SKM-1 (cell line): ENCODE measurements at regions not wholly inside any gene's neighbourhood (a gene's known extent, or its start where the extent isn't known, plus 50 kb on each side); places are given as distances from the start of the nearest gene placed in this dataset.
"Not testable (repeated sequence)": the region's sequence is repeated elsewhere in the genome, so short reads cannot be mapped to it uniquely, and the experiment has no call there.

Source experiments
- DNase-seq: peaks from one replicate; lab custom pipeline; 2025; ENCODE audit not compliant: unreplicated experiment; lab: John Stamatoyannopoulos, UW

GRCh38 chr4:138804711-138805110 lies 210.9 kb upstream of the NOCT start:
- DNase-seq: no peak

- no peak for DNase-seq
These were observed 212.5 kb upstream of the NOCT start for GRCh38 chr4:138803051-138803450.

GRCh38 chr4:138802499-138802898 lies 213.1 kb upstream of the NOCT start:
- no peak for DNase-seq

GRCh38 chr4:138800421-138800820 lies 215.2 kb upstream of the NOCT start:
- no peak for DNase-seq

GRCh38 chr4:138798404-138798803 lies 217.2 kb upstream of the NOCT start:
- no peak for DNase-seq

- no peak for DNase-seq
These were observed 217.9 kb upstream of the NOCT start for GRCh38 chr4:138797646-138798045.

- DNase-seq: no peak
These were observed 218.8 kb upstream of the NOCT start for GRCh38 chr4:138796761-138797160.

- no peak for DNase-seq
These were observed 224.8 kb upstream of the NOCT start for GRCh38 chr4:138790706-138791340.

- DNase-seq: no peak
These were observed 225.8 kb upstream of the NOCT start for GRCh38 chr4:138789796-138790195.

GRCh38 chr4:138788857-138789256 lies 226.7 kb upstream of the NOCT start:
- DNase-seq: no peak

- no peak for DNase-seq
These were observed 227.3 kb upstream of the NOCT start for GRCh38 chr4:138788267-138788790.

- DNase-seq: not testable (repeated sequence)
These were observed 235.8 kb upstream of the NOCT start for GRCh38 chr4:138779761-138780160.

GRCh38 chr4:138775890-138776289 lies 239.7 kb upstream of the NOCT start:
- DNase-seq: peak; percentile 67

- no peak for DNase-seq
These were observed 240.1 kb upstream of the NOCT start for GRCh38 chr4:138775489-138775888.

- DNase-seq: no peak
These were observed 240.6 kb upstream of the NOCT start for GRCh38 chr4:138774940-138775339.

GRCh38 chr4:138774125-138774524 lies 241.5 kb upstream of the NOCT start:
- not testable (repeated sequence) for DNase-seq

- DNase-seq: no peak
These were observed 242.3 kb upstream of the NOCT start for GRCh38 chr4:138773321-138773720.

- no peak for DNase-seq
These were observed 243.2 kb upstream of the NOCT start for GRCh38 chr4:138772366-138772765.

GRCh38 chr4:138770818-138771217 lies 244.8 kb upstream of the NOCT start:
- DNase-seq: no peak

- no peak for DNase-seq
These were observed 249.2 kb upstream of the NOCT start for GRCh38 chr4:138766332-138766731.

- no peak for DNase-seq
These were observed 250.1 kb upstream of the NOCT start for GRCh38 chr4:138765442-138765841.

- DNase-seq: peak; percentile 6
These were observed 253.9 kb upstream of the NOCT start for GRCh38 chr4:138761638-138762220.

GRCh38 chr4:138759554-138759902 lies 256.1 kb upstream of the NOCT start:
- DNase-seq: no peak
